ENCODE measurements at regions not wholly inside any gene's neighbourhood (a gene's known extent, or its start where the extent isn't known, plus 50 kb on each side); places are given as distances from the start of the nearest gene placed in this dataset.

DNA sequence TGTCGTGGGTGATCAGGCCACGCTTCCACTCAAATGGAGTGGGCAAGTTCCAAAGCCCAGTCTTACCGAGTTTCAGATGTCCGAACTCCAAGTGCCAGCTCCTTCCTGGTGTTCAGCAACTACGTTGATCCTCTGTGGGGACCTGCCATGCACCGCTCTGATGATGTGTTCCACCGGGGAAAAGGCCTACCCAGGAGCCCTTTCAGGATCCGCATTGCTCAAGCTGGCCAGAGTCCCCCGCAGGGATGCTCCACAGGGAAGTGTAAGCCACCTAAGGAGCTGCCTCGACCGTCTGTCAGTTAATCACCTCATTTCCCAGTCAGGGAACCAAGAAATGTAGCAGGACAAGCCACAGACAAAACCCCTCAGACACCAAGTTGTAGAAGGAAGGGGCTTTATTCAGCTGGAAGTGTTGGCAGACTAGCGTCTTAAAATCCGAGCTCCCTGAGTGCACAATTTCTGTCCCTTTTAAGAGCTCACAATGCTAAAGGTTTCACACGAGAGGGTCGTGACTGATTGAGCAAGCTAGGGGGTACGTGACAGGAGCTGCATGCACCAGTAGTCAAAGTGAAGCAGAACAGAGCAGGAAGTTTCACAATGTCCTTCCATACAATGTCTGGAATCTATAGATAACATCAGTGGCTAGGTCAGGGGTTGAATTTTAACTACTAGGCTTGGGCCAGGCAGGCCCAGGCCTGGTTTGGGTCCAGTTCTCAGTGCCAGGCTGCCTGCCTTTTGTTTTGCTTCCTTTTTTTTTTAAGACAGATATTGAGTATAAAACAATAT is 126.2 kb upstream of the ZDHHC15 start:
- no peak for TF ChIP-seq CTCF (conservative IDR thresholded peaks at IDR 0.05 in 1 of 2, IDR thresholded peaks at IDR 0.05 in 1 of 2; ENCODE audit: low read depth in 1 of 2, low read length in 2 of 2)
- TF ChIP-seq EZH2 (IDR thresholded peaks at IDR 0.05; ENCODE audit: low read length, missing control alignments): no peak
- Histone ChIP-seq H3K4me3 (replicated peaks in 1 of 4; ENCODE audit: control extremely low read depth in 1 of 4, insufficient read depth in 1 of 4, low read depth in 3 of 4, low read length in 4 of 4) (no peak overlapping the region), H3K4me1 (ENCODE audit: control insufficient read depth, extremely low read depth, insufficient read depth, low read length) (no peaks in the 10 kb centered on the region), H3K27ac (ENCODE audit: insufficient read depth, low read length) (no peak overlapping the region), H3K4me2 (ENCODE audit: extremely low read depth, insufficient read depth, low read length) (no peak overlapping the region), H3K36me3 (ENCODE audit: control insufficient read depth, insufficient read depth, low read length) (no peaks in the 10 kb centered on the region), H3K79me2 (ENCODE audit: control insufficient read depth, insufficient read depth, low read length) (no peaks in the 10 kb centered on the region), H3K9me3 (ENCODE audit: control insufficient read depth, insufficient read depth, low read depth, low read length) (no peaks in the 10 kb centered on the region), H3K9ac (ENCODE audit: insufficient read depth, low read length) (no peak overlapping the region), H4K20me1 (ENCODE audit: control insufficient read depth, extremely low read depth, insufficient read depth, low read length) (no peaks in the 10 kb centered on the region), H2AFZ (ENCODE audit: low read length) (no peak overlapping the region), H3K27me3 (ENCODE audit: control insufficient read depth, insufficient read depth, low read length) (no peaks in the 10 kb centered on the region)
- no peak for DNase-seq (ENCODE audit: low read depth in 2 of 2)

- Histone ChIP-seq H3K27ac (ENCODE audit: insufficient read depth, low read length) (no peak overlapping the region), H3K9ac (ENCODE audit: insufficient read depth, low read length) (no peak overlapping the region), H3K36me3 (ENCODE audit: control insufficient read depth, insufficient read depth, low read length) (no peaks in the 10 kb centered on the region), H3K79me2 (ENCODE audit: control insufficient read depth, insufficient read depth, low read length) (no peaks in the 10 kb centered on the region), H4K20me1 (ENCODE audit: control insufficient read depth, extremely low read depth, insufficient read depth, low read length) (no peaks in the 10 kb centered on the region), H3K4me3 (replicated peaks in 1 of 4; ENCODE audit: control extremely low read depth in 1 of 4, insufficient read depth in 1 of 4, low read depth in 3 of 4, low read length in 4 of 4) (no peak overlapping the region), H3K4me1 (ENCODE audit: control insufficient read depth, extremely low read depth, insufficient read depth, low read length) (no peaks in the 10 kb centered on the region), H3K27me3 (ENCODE audit: control insufficient read depth, insufficient read depth, low read length) (no peaks in the 10 kb centered on the region), H3K4me2 (ENCODE audit: extremely low read depth, insufficient read depth, low read length) (no peak overlapping the region), H3K9me3 (ENCODE audit: control insufficient read depth, insufficient read depth, low read depth, low read length) (no peaks in the 10 kb centered on the region), H2AFZ (ENCODE audit: low read length) (no peak overlapping the region)
- no peak for DNase-seq (ENCODE audit: low read depth in 2 of 2)
- TF ChIP-seq EZH2 (IDR thresholded peaks at IDR 0.05; ENCODE audit: low read length, missing control alignments) (no peak), CTCF (conservative IDR thresholded peaks at IDR 0.05 in 1 of 2, IDR thresholded peaks at IDR 0.05 in 1 of 2; ENCODE audit: low read depth in 1 of 2, low read length in 2 of 2) (no peak)
Measured at GRCh38 chrX:75642811-75643361, 120.0 kb upstream of the ZDHHC15 start.

DNA sequence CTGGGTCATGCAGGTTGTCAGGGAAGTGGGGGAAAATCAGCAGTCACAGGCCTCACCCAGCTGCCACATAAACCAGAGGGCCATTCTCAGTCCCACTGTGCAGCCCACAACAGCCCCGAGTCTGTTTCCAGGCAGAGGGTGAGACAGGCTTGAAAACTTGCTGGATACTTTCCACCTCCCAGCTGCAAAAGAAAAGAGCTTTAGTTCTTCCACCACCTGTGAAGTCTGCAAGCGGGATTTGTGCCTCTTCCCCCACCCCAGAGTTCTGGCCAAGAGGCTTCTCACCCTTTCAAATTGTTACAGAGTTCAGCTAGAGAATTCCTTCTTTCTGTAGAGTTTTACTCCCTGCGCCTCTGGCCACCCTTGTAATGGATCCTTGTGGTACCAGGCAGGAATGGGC is 115.5 kb upstream of the ZDHHC15 start:
- Histone ChIP-seq H3K9me3 (ENCODE audit: control insufficient read depth, insufficient read depth, low read depth, low read length) (no peaks in the 10 kb centered on the region), H3K9ac (ENCODE audit: insufficient read depth, low read length) (no peak overlapping the region), H3K79me2 (ENCODE audit: control insufficient read depth, insufficient read depth, low read length) (no peaks in the 10 kb centered on the region), H3K27me3 (ENCODE audit: control insufficient read depth, insufficient read depth, low read length) (no peaks in the 10 kb centered on the region), H4K20me1 (ENCODE audit: control insufficient read depth, extremely low read depth, insufficient read depth, low read length) (no peaks in the 10 kb centered on the region), H3K27ac (ENCODE audit: insufficient read depth, low read length) (no peak overlapping the region), H3K4me1 (ENCODE audit: control insufficient read depth, extremely low read depth, insufficient read depth, low read length) (no peaks in the 10 kb centered on the region), H3K4me3 (replicated peaks in 1 of 4; ENCODE audit: control extremely low read depth in 1 of 4, insufficient read depth in 1 of 4, low read depth in 3 of 4, low read length in 4 of 4) (no peak overlapping the region), H3K36me3 (ENCODE audit: control insufficient read depth, insufficient read depth, low read length) (no peaks in the 10 kb centered on the region), H3K4me2 (ENCODE audit: extremely low read depth, insufficient read depth, low read length) (no peak overlapping the region), H2AFZ (ENCODE audit: low read length) (no peak overlapping the region)
- TF ChIP-seq EZH2 (IDR thresholded peaks at IDR 0.05; ENCODE audit: low read length, missing control alignments): no peak
- no peak for DNase-seq (ENCODE audit: low read depth in 2 of 2)
